Fibroblast of pulmonary artery (primary cell): ENCODE measurements at regions not wholly inside any gene's neighbourhood (a gene's known extent, or its start where the extent isn't known, plus 50 kb on each side); places are given as distances from the start of the nearest gene placed in this dataset.

ENCODE experiments used
- DNase-seq: peaks from one replicate; pipeline ENCODE4 v3.0.0-alpha.2; 2010; ENCODE audit warnings: low read depth
- H3K4me3 ChIP-seq: replicated peaks from 2 replicates; pipeline ENCODE4 v1.5.1; 2011; ENCODE audit warnings: low read depth, mild to moderate bottlenecking, control low read depth, low read length, moderate library complexity
- CTCF ChIP-seq: IDR thresholded peaks from 2 replicates; pipeline ENCODE4 v1.5.1; 2011; ENCODE audit warnings: mild to moderate bottlenecking, control low read depth, low read length, inconsistent platforms; ENCODE audit errors: missing control alignments

DNA sequence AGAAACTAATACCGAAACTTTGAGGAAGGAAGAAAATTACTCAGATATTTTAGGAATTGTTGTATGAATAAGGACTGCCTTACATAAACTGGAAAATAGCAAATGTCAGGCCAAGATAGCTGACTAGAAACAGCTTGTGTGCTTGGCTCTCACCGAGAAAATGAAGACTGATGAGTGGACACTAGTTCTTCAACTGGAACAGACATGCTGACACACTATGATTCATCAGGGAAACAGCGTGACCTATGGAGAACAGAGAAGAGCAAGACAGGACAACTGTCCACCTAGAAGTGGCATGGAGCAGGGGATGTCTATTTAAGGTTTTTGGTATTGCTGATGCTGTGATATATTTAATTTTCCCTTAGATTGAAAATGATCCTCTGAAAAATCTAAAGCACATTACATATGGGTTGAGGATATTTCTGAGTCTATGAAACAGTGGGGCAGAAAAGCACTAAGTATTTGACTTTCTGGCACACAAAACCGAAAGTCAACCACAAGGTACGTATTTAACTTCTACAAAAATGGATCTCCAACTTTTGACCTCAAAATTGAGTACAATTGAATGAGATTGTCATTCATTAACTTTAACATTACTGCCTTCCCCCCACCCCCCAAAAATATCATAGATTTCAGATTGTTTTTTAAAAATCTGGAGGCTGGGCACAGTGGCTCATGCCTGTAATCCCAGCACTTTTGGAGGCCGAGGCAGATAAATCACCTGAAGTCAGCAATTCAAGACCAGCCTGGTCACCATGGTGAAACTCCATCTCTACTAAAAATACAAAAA is 863.2 kb downstream of the LRFN5 start:
- TF ChIP-seq CTCF: no peak
- H3K4me3 ChIP-seq: no peak overlapping the region
- DNase-seq: peak; percentile 17

DNA sequence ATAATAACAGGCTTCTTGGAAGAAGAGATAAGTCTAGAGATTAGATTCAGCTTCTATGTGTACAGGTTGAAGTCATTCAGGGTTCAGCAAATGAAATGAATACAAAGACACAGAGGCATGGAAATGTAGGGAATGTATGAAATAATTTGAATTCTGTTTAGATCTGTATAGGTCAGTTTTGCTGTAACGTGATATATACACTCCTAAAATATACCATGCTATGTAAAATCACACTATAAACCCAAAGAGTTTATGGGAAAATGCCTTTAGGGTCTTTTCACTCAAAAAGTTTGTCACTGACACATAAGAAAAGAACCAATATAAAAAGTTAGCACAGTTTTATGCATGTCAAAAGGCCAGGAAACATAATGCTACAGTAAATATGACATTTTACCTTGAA is 854.0 kb downstream of the LRFN5 start:
- no peak overlapping the region for H3K4me3 ChIP-seq
- no peak for DNase-seq
- TF ChIP-seq CTCF: no peak

GRCh38 chr14:42459171-42459685 is 852.6 kb downstream of the LRFN5 start:
- no peak for TF ChIP-seq CTCF
- no peak for DNase-seq

DNA sequence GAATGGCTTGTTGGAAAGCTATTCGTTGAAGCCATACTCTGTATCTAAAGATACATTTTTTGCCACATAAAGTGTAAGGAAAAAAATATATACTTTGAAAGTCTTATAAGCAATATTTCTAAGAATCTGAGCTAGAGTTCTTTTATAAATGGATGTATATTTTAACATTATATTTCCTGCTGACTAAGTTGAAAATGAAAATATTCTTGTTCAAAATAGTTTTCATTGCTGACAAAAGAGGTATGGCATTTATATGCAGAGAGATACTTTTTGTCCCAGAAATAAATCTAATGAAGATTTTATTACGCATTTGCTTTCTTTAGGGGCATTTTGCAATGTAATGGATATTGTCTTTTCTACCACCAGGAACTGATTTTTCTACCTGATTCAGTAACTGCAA is 834.9 kb downstream of the LRFN5 start:
- no peak overlapping the region for H3K4me3 ChIP-seq
- TF ChIP-seq CTCF: no peak
- no peak for DNase-seq

More at GRCh38 chr14:42459171-42459685, 852.6 kb downstream of the LRFN5 start:
- no peak overlapping the region for H3K4me3 ChIP-seq

GRCh38 chr14:42437809-42438208 is 831.1 kb downstream of the LRFN5 start:
- TF ChIP-seq CTCF: no peak
- no peak for DNase-seq
- no peak overlapping the region for H3K4me3 ChIP-seq

DNA sequence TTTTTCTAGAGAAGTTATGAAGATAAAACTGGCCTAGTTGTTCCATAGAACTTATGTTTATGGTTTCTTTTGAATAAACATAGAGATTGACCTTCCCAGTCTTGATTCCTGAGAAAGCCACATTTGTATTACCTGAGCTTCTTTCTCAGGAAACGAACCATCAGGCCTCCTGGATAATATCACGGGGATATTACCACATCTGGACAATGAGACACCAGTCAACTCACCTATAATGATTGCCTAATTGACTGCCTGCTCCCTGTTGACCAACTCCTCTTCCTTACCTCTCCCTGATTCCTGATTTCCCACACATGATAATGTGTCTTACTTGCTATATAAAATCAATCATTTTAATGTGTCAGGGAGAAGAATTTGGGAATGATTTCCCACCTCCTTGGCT is 822.7 kb downstream of the LRFN5 start:
- no peak for TF ChIP-seq CTCF
- DNase-seq: no peak
- no peak overlapping the region for H3K4me3 ChIP-seq

DNA sequence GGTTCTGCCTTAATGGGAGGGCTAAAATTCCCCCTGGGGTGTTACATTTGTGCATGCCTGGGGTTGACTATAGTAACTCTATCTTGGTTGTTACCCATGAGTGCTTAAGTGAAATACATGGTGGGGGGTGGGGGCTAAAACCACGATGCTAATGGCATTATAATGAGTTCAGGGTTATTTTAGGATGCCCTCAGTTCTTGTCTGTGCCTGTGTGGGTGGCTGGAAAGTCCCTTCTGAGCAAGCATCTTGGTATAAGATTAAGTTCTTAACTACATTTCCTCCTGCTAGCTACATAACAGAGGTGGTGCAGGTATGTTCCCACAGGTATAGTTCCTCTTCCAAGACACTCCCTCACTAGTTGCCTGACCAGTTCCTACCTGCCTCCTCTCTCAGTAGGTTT is 822.3 kb downstream of the LRFN5 start:
- no peak overlapping the region for H3K4me3 ChIP-seq
- no peak for TF ChIP-seq CTCF
- no peak for DNase-seq
